ENCODE measurements at regions not wholly inside any gene's neighbourhood (a gene's known extent, or its start where the extent isn't known, plus 50 kb on each side); places are given as distances from the start of the nearest gene placed in this dataset.
A peak's percentile ranks its signal among the peaks of the same experiment; 100 is the strongest.
"Not testable (repeated sequence)": the region's sequence is repeated elsewhere in the genome, so short reads cannot be mapped to it uniquely, and the experiment has no call there.

DNA sequence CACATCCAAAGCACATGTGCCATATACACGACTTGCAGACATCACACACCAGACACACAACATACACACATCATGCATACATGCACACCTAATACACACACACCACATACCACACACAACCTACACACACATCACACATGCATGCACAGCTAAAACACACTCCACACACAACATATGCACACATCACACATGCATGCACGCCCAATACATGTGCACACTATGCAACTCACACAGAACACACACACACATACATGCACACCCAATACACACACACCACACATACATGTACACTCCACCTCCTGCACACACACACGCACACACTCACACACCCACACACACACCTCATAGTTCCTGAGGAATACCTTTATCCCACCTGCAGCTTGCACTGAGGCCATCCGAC, 436.0 kb downstream of the MIAT start:
- no peak for DNase-seq (ENCODE audit: low read depth)

DNA sequence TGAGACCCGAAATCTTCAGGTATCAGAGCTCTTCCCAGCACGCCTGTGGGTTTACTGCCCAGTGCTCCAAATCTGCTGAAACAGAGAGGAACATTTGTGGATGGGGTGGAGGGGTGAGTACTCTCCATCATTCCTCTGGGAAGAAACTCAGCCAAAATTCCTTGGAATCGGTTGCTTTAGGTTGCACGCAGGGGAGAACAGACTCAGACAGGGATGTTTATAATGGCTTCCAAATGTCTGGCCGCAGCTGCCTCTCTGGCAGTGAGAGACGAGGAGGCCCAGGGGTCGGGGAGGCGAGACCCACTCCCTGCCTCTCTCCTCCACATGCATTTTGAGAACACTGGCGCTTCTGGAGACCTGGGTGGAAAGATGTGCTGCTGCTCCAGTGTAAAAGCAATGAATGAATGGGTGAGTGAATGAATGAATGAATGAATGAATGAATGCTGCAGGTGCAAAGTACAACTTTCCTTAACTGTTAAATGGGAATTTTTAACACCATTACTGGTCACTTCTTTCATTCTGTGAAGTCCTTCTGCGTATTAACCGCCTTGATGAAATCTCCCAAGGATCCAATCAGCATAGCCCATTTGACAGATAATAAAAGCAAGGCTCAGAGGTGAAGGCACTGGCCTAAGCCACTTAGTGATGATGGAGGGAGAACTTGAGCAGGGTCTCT, 437.4 kb downstream of the MIAT start:
- peak; percentile 91 for DNase-seq (ENCODE audit: low read depth)

DNA sequence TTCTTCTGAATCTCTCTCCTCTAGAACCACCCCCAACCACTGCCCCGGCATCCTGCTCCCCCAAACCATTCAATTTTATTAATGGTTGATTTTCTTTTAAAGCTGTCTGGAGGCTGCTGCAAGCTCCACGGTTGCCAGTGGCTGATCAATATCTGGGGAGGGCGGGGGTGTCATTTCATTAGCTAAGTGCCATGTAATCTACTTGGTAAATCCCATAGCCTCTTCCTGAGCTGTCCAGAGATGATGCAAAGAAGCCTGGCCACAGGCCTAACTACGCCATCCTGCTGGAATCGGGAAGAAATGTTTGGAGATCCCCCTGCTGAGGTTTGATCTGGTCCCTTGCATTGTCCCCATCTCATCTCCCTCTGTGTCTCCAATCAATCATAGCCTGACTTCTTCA, 440.1 kb downstream of the MIAT start:
- DNase-seq (ENCODE audit: low read depth): no peak

DNA sequence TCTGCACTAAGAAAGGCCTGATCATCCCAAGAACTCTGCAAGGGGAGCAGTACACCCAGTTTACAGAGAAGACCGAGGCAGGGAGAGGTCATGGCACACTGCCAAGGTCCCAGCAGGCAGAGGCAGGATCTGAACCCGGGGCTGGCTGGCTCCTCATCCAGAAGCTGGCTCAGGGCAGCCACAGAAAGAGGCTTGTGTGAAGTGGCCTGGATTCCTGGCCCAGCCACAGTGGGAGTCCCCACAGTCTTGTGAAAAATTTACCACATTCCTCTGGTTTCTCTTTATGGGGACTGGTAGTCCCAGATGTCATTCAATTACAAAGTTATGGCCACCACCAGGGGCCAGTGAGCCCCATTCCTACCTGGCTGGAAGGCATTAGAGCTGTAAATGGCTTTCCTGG, 440.5 kb downstream of the MIAT start:
- DNase-seq (ENCODE audit: low read depth): no peak

DNA sequence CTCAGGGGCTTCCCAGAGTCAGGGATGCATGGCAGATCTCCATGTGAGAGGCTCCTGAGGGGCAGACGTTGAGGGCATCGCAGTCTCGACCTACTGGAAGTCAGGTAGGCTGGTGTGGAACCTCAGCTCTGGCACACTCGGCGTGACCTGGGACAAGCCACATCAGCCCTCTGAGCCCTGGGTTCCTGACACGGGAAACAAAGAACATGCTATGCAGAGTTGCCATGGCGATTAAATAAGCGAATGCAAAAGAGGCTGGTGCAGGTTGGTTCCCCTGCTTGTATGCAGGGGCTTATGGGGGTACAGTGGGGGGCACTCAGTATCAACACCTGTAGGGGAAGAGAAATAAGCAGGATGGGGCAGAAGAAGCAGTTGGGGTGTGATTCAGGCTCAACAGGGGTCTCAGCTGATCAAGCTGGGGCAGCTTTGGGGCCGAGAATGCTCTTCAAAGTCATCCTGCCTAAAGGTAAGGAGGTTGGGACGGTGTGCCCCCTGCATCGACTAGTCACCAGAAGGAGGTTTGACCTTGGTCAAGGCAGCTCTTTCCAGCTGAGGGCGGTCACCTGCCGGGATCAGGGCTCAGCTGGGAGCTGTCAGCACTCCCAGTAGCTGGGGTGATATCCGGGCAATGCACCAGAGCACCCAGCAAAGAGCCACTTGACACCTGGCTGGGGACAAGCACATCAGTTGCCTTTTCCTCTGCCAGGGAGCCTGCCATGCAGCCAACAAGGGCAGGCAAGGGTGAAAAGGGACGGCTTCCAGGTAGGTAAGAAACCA, 442.7 kb downstream of the MIAT start:
- no peak for DNase-seq (ENCODE audit: low read depth)

DNA sequence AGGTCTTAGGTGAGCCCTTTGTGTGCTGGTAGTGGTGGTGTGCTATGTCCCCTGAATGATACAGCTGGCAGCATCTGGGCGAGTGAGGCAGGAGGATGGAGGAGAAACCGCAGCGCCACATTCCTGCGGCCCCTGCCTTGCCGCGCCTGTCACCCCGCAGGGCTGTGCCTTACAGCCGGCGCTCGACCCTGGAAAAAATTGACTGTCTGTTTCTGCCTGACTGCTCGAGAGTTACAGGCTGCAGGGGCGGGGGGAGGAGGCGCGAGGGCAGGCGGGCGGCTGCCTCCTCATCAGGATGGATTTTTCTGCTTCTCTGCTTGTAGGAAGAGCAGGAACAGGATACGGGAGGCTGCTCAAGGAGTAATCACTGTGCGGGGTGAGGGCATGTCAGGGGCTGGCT, 443.4 kb downstream of the MIAT start:
- DNase-seq (ENCODE audit: low read depth): no peak

DNA sequence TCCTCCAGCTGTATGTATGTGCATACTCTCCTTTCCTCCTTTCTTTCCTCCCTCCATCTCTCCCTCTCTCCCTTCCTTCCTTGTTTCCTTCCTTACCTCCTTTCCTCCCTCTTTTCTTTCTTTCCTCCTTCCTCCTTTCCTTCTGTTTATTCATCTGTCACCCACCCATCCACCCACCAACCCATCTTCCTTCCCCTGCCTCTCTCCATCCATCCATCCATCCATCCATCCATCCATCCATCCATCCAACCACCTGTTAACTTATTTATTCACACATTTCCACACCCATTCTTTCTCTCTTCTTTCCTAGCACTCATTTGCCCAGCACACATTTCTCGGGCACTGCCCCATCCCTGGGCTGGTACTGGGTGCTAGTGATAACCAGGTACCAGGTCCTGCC, 443.9 kb downstream of the MIAT start:
- DNase-seq (ENCODE audit: low read depth): no peak

DNA sequence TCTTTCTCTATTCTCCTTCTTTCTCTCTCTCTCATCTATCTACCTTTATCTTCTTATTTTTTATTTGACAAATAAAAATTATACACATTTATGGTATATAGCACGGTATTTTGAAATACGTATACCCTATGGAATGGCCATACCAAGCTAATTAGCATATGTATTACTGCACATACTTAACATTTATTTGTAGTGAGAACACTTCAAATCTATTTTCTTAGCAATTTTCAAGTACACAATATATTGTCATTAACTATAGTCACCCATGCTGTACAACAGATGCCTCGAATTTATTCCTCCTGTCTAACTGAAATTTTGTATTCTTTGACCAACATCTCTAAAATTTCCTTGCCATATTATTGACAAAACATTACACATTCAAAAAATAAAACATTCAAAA, 447.1 kb downstream of the MIAT start:
- DNase-seq (ENCODE audit: low read depth): no peak

DNA sequence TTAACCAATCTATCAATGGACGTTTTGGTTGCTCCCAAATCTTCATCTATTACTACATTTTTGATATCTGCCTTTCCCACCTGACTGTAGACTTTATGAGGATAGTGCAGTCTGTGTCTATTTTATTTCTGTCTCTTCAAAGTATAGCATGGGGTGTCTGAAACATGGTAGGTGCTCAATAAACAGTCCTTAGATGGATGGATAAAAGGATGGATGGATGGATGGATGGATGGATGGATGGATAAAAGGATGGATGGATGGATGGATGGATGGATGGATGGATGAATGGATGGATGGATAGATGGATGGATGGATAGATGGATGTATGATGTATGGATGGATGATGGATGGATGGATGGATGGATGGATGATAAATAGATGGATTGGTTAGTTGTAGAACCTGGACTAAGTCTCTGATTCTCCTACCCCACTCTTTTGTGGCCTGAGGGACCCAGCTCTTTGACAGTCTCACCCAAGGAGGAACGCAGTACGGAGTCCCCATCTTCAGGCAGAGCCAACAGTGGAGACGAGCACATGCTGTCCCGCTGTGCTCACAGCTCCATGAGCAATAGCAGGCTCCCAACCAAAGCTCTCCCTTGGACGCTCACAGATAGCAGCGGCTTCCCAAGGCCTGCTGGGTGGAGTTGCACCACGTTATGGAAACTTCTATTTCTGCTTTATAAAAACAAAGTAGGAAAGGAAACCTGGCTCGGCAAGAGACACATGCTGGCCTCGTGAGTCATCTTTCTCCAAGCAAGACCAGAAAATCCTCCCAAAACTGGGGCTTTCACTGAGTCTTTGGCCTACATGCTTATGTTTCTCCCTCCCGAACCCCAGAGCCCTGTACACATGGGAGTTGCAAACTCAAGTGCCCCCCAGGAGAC, 448.0 kb downstream of the MIAT start:
- peak; percentile 75 for DNase-seq (ENCODE audit: low read depth)

DNA sequence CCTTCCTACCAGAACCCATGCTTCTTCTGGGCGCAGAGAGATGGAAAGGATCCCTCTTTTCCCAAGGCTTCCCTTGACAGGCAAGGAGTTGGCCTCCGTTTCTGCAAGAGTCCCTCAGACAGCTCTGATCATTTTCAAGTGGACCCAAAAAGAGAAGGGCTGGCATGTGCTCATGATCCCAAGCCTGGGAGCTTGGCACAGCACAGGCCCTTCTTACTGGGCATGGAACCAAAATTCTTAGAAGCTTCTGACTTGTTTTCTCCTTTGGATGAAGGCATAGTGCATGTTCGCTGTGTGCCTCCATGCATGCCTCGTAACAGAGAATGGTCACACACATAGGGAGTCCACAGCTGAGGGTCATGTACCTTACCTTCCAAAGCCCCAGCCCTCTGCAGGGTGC, 449.6 kb downstream of the MIAT start:
- no peak for DNase-seq (ENCODE audit: low read depth)

DNA sequence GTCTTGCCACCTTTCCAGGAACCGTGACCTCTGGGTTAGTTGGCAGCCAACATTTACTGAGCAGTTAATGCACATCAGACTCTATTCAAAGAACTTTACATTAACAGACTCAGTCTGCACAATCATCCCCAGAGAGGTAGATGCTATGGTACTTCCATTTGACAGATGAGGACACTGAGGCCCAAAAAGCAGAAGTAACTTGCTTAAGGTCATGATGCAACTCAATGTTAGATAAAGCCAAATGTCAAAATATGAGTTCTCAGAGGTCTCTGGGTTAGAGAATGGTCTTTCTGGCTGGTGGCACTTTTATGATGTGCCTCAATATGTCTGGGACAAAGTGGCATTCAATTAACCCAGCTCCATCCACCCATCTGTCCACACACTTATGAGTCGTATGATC, 450.0 kb downstream of the MIAT start:
- DNase-seq (ENCODE audit: low read depth): no peak

DNA sequence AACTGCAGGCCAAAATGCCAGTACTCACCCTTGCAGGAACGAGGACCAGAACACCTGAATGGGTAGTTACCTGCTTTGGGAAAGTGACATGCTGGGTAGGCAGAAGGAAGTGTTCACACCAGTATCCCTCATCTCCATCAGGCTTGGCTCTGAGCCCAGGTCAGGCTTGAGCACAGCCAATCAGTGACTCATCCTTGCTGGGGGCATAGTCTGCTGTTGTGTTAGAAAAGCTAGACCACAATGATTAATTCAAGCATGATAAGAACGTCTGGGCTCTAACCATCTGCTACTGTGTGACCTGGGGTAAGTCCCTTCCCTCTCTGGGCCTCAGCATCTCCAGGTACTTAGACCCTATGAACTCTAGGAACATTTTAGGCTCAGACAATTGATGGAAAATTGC, 450.4 kb downstream of the MIAT start:
- DNase-seq (ENCODE audit: low read depth): no peak

DNA sequence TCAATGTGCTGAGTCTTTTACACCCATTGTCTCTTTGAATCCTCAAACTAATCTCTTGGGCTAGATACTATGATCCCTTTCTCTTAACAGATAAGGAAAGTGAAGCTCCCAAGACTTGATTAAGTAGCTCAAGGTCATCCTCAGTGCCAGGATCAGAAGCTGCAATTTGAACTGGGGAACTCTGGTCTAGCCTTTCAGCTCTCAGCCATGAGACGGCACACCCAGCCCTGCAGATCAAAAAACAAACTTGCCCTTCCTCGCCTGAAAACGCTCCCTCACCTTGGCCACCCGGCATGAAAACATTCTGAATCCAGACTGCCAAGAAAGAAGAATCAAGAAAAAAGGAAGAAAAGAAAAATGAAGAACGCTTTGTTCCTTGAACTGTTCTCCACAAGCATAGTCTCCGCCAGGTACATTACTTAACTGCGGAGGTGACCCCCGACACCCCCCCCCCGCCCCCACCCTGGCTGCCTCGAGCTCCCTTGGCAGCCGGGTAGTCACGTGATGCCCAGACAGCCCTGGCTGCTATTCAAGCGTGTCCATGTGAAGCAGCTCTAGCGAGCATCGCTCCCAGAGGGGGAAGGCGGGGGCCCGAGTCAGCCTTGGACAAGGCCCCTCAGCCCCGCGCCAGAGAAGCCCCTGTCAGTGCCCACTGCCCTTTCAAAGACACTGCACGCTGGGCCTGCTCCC, 451.2 kb downstream of the MIAT start:
- no peak for DNase-seq (ENCODE audit: low read depth)

DNA sequence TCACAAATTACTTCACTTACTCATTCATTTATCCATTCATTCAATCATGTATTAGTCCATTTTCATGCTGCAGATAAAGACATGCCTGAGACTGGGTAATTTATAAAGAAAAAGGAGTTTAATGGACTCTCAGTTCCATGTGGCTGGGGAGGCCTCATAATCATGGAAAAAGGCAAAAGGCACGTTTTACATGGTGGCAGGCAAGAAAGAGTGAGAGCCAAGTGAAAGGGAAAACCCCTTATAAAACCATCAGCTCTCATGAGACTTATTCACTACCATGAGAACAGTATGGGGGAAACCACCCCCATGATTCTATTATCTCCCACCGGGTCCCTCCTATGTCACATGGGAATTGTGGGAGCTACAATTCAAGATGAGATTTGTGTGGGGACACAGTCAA, 452.0 kb downstream of the MIAT start:
- DNase-seq (ENCODE audit: low read depth): not testable (repeated sequence)

DNA sequence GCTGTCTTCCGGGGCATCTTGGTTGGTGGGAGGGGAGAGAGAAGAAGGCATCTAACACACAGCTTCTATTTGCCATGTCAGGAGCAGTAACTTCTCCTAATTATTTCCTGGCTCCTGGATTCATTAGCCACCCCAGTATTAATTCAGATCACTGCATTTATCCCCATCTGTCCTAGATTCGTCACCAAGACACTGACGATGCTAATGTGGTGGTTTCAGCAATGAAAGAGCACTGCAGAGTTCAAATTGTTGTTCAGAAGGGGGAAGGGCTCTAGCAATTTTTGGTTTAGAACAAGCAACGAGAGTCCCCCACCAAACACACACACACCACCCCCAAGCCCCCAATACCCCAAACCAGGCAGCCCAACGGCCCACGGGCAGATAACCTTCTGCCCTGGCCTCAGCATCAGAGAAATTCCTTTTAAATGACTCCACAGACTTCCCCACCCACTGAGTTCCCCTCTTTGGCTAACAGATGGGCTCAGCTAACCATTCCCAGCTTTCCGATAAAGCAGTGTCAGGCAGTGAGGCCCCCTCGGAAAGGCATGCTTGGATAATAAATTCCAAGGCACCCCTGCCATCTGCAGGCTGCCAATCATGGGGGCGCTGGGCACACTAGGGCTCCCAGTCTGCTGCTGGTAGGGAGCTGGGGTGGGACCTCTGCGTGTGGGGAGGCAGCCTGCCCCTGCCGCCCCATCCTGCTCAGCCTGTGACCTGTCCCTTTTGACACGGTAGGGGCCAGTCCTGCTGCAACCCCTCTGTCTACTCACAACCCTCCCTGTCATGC, 453.5 kb downstream of the MIAT start:
- DNase-seq (ENCODE audit: low read depth): no peak

DNA sequence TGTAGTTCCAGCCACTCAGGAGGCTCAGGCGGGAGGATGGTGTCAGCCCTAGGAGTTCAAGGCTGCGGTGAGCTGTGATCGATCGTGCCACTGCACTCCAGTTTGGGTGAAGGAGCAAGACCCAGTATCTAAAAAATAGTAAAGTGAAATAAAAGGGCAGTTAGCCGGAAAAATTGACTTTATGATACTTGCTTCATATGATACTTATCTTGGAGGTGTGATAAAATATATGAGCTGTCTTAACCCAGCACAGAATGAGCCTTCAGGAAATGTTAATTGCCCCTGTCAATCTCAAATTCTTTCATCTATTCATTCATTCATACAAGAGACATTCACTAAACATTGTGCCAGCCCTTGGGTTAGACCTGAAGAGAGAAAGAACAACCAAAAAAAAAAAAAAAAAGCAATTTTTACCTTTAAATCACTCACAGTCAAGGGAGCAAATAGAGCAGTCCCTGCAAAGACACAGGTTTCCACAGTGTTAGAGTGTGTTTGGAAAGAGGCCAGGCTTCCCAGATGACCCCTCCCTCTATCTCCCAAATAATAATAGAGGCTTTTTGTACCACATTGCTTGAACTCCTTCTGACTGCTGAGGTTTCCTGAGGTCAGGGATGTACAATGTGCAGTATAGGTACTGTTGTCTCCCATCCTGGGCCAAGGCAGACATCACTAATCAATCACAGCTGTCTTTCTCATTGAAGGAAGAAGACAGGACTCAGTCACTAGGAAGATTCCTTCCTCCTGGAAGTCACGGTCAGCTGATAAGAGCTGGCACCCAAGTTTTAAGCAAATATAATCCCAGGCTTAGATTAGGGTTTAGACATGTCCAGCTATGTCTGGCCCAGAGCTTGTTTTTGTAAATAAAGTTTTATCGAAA, 454.6 kb downstream of the MIAT start:
- DNase-seq (ENCODE audit: low read depth): no peak

DNA sequence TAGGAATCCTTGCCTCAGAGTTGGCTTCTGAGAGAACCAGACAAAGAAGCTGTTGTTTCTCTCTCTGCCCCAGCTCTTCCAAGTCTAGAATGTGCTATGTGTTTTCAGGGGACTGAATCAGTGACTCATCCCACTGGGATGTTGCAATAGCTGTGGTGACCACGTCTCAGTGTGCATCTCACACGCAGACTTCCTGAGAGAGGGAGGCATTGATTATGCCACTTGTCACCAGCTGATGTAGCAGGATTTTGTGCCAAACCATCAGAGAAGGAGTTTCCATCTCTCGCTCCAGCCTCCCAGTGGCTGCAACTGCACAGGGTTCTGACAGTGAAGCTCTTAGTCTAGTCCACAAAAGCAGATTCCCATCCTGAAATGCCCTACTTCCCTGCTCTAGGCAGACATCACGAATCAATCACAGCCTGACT, 455.8 kb downstream of the MIAT start:
- no peak for DNase-seq (ENCODE audit: low read depth)

DNA sequence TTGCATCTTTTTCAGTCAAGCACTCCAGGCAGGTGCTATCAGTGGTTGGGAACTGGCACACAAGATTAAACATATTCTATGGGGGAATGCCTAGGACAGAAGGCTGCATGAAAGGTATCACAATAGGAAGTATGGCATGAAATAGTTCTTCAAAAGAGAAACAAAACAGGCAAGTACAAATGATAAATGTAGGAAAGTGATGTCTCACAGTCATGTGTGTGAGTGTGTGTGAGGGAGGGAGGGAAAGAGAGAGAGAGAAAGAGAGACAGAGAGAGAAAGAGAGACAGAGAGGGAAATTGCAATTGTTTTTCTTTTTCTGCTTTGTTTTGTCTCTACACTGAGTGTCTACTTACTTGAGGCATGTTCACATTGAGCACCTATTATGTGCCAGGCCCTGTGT, 456.3 kb downstream of the MIAT start:
- DNase-seq (ENCODE audit: low read depth): no peak

DNA sequence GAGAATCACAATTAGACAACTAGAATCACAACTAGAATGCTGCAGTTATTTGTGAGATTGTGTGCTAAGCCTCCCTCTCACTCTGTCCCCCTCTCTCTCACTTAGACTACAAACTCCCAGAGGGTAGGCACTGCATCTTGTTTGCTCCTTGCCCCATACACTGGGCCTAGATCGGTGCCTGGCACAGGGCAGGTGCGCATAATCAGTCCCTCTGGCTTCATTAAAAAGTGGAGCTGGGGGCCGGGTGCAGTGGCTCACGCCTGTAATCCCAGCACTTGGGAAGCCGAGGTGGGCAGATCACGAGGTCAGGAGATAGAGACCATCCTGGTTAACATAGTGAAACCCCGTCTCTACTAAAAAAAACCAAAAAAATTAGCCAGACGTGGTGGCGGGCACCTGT, 456.8 kb downstream of the MIAT start:
- no peak for DNase-seq (ENCODE audit: low read depth)

DNA sequence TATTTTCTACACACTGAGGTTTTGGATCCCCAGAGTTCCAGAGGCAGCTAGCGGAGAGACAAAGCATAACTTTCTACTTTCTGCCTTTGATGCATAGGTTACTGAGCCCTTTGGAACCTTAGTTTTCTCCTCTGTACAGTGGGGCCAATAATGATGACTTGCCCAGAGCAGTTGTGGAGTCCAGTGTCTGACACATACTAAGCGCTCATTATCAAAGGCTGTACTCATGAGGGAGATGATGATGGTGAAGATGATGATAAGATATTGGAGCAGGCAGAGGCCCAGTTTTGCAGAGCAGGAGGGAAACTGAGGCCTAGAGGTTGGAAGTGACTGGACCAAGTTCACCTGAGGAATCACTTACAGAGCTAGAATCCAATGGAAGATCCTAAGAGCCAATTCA, 458.0 kb downstream of the MIAT start:
- DNase-seq (ENCODE audit: low read depth): no peak

Data from forelimb muscle (tissue), 1 donor.